NCI-H748 (cell line): ENCODE measurements at regions not wholly inside any gene's neighbourhood (a gene's known extent, or its start where the extent isn't known, plus 50 kb on each side); places are given as distances from the start of the nearest gene placed in this dataset.
"Not testable (repeated sequence)": the region's sequence is repeated elsewhere in the genome, so short reads cannot be mapped to it uniquely, and the experiment has no call there.

Source experiments
- DNase-seq: peaks from one replicate; lab custom pipeline; 2025; ENCODE audit not compliant: unreplicated experiment; lab: John Stamatoyannopoulos, UW

- no peak for DNase-seq
Observed at GRCh38 chr4:122973465-122973864, 51.1 kb upstream of the NUDT6 start.

- DNase-seq = no peak
Observed at GRCh38 chr4:122976111-122976510, 53.7 kb upstream of the NUDT6 start.

- DNase-seq = no peak
Observed at GRCh38 chr4:122977103-122977502, 54.7 kb upstream of the NUDT6 start.

- DNase-seq = no peak
Observed at GRCh38 chr4:122978109-122978508, 55.7 kb upstream of the NUDT6 start.

- DNase-seq = no peak
Observed at GRCh38 chr4:122978789-122979188, 56.4 kb upstream of the NUDT6 start.

GRCh38 chr4:122980860-122981259 is 58.5 kb upstream of the NUDT6 start:
- no peak for DNase-seq

- no peak for DNase-seq
Observed at GRCh38 chr4:122988696-122989095, 66.3 kb upstream of the NUDT6 start.

GRCh38 chr4:122990891-122991290 is 68.5 kb upstream of the NUDT6 start:
- no peak for DNase-seq

- DNase-seq = no peak
Observed at GRCh38 chr4:122992057-122992456, 69.7 kb upstream of the NUDT6 start.

GRCh38 chr4:122992641-122993040 is 70.2 kb upstream of the NUDT6 start:
- DNase-seq = no peak

GRCh38 chr4:122996350-122996749 is 74.0 kb upstream of the NUDT6 start:
- no peak for DNase-seq

- DNase-seq = no peak
Observed at GRCh38 chr4:122997463-122998101, 75.2 kb upstream of the NUDT6 start.

- not testable (repeated sequence) for DNase-seq
Observed at GRCh38 chr4:123004079-123004478, 81.7 kb upstream of the NUDT6 start.

- not testable (repeated sequence) for DNase-seq
Observed at GRCh38 chr4:123005126-123005525, 82.7 kb upstream of the NUDT6 start.

GRCh38 chr4:123007679-123008078 is 85.3 kb upstream of the NUDT6 start:
- no peak for DNase-seq

GRCh38 chr4:123012416-123012815 is 90.0 kb upstream of the NUDT6 start:
- DNase-seq = not testable (repeated sequence)

GRCh38 chr4:123014038-123014437 is 91.6 kb upstream of the NUDT6 start:
- no peak for DNase-seq

- no peak for DNase-seq
Observed at GRCh38 chr4:123017078-123017477, 94.7 kb upstream of the NUDT6 start.

GRCh38 chr4:123017636-123018395 is 95.4 kb upstream of the NUDT6 start:
- DNase-seq = no peak

GRCh38 chr4:123018396-123018775 is 96.0 kb upstream of the NUDT6 start:
- no peak for DNase-seq

GRCh38 chr4:123020285-123020684 is 97.9 kb upstream of the NUDT6 start:
- no peak for DNase-seq

GRCh38 chr4:123023647-123024046 is 101.2 kb upstream of the NUDT6 start:
- DNase-seq = no peak

GRCh38 chr4:123024710-123025109 is 102.3 kb upstream of the NUDT6 start:
- DNase-seq = no peak
